ENCODE measurements at regions not wholly inside any gene's neighbourhood (a gene's known extent, or its start where the extent isn't known, plus 50 kb on each side); places are given as distances from the start of the nearest gene placed in this dataset.

GRCh38 chr12:47561746-47562145, 144.1 kb downstream of the RPAP3 start:
- no peaks in the 10 kb centered on the region for H3K36me3 ChIP-seq (ENCODE audit: insufficient read depth, low read length)
- Mint-ChIP-seq H3K4me3 (no peak overlapping the region), H3K36me3 (ENCODE audit: low read depth) (no peaks in the 10 kb centered on the region), H3K27ac (no peak overlapping the region), H3K27me3 (no peaks in the 10 kb centered on the region), H3K4me1 (ENCODE audit: low read depth) (no peaks in the 10 kb centered on the region), H3K9me3 (no peaks in the 10 kb centered on the region)
- no peak overlapping the region for H3K4me3 ChIP-seq (ENCODE audit: low read length)
- no peak for TF ChIP-seq CTCF (IDR thresholded peaks at IDR 0.05)
- no peaks in the 10 kb centered on the region for H3K4me1 ChIP-seq (ENCODE audit: insufficient read depth, low read length)
- POLR2A ChIA-PET: no interaction called here
- no peak for ATAC-seq (ENCODE audit: poor library complexity)
- no peaks in the 10 kb centered on the region for H3K27me3 ChIP-seq (ENCODE audit: control insufficient read depth in 1 of 2, insufficient read depth in 2 of 2, low read length in 2 of 2)
- CTCF ChIA-PET: no interaction called here
- H3K9me3 ChIP-seq (ENCODE audit: control insufficient read depth in 1 of 2, insufficient read depth in 1 of 2, low read length in 2 of 2): no peaks in the 10 kb centered on the region
- no peak overlapping the region for H3K27ac ChIP-seq (ENCODE audit: low read depth in 1 of 2, low read length in 2 of 2)
- no peak for DNase-seq
- intact Hi-C loops (cut with DNase I, micrococcal nuclease): no loop called here

- Mint-ChIP-seq H3K4me3 (no peak overlapping the region), H3K27ac (no peak overlapping the region), H3K4me1 (ENCODE audit: low read depth) (no peaks in the 10 kb centered on the region), H3K27me3 (no peaks in the 10 kb centered on the region), H3K9me3 (no peaks in the 10 kb centered on the region), H3K36me3 (ENCODE audit: low read depth) (no peaks in the 10 kb centered on the region)
- Histone ChIP-seq H3K27ac (ENCODE audit: low read depth in 1 of 2, low read length in 2 of 2) (no peak overlapping the region), H3K4me3 (ENCODE audit: low read length) (no peak overlapping the region), H3K9me3 (ENCODE audit: control insufficient read depth in 1 of 2, insufficient read depth in 1 of 2, low read length in 2 of 2) (no peaks in the 10 kb centered on the region), H3K36me3 (ENCODE audit: insufficient read depth, low read length) (no peaks in the 10 kb centered on the region), H3K27me3 (ENCODE audit: control insufficient read depth in 1 of 2, insufficient read depth in 2 of 2, low read length in 2 of 2) (no peaks in the 10 kb centered on the region), H3K4me1 (ENCODE audit: insufficient read depth, low read length) (no peaks in the 10 kb centered on the region)
- ChIA-PET CTCF (no interaction called here), POLR2A (no interaction called here)
- intact Hi-C loops (cut with DNase I, micrococcal nuclease): no loop called here
- no peak for DNase-seq
- ATAC-seq (ENCODE audit: poor library complexity): no peak
- TF ChIP-seq CTCF (IDR thresholded peaks at IDR 0.05): no peak
Observed at GRCh38 chr12:47560415-47560814, 145.4 kb downstream of the RPAP3 start.

GRCh38 chr12:47558625-47559345, 147.0 kb downstream of the RPAP3 start:
- Mint-ChIP-seq H3K9me3 (no peaks in the 10 kb centered on the region), H3K27ac (no peak overlapping the region), H3K4me3 (no peak overlapping the region), H3K27me3 (no peaks in the 10 kb centered on the region), H3K4me1 (ENCODE audit: low read depth) (peaks cover 9% of the 10 kb centered on the region), H3K36me3 (ENCODE audit: low read depth) (no peaks in the 10 kb centered on the region)
- no peak overlapping the region for H3K27ac ChIP-seq (ENCODE audit: low read depth in 1 of 2, low read length in 2 of 2)
- H3K36me3 ChIP-seq (ENCODE audit: insufficient read depth, low read length): no peaks in the 10 kb centered on the region
- intact Hi-C loops (cut with DNase I, micrococcal nuclease): no loop called here
- DNase-seq: no peak
- ChIA-PET POLR2A (no interaction called here), CTCF (no interaction called here)
- no peak overlapping the region for H3K4me3 ChIP-seq (ENCODE audit: low read length)
- H3K9me3 ChIP-seq (ENCODE audit: control insufficient read depth in 1 of 2, insufficient read depth in 1 of 2, low read length in 2 of 2): peaks cover 0 to under 1% of the 10 kb centered on the region in 2 experiments
- no peaks in the 10 kb centered on the region for H3K27me3 ChIP-seq (ENCODE audit: control insufficient read depth in 1 of 2, insufficient read depth in 2 of 2, low read length in 2 of 2)
- no peak for ATAC-seq (ENCODE audit: poor library complexity)
- H3K4me1 ChIP-seq (ENCODE audit: insufficient read depth, low read length): no peaks in the 10 kb centered on the region
- no peak for TF ChIP-seq CTCF (IDR thresholded peaks at IDR 0.05)
